ENCODE measurements at regions not wholly inside any gene's neighbourhood (a gene's known extent, or its start where the extent isn't known, plus 50 kb on each side); places are given as distances from the start of the nearest gene placed in this dataset.

GRCh38 chr22:22047266-22047665 is 64.7 kb upstream of the TOP3B start:
- TF ChIP-seq CTCF (IDR thresholded peaks at IDR 0.05) (no peak), POLR2A (IDR thresholded peaks at IDR 0.05) (no peak)

Data from Peyer's patch (tissue), 4 donors.